Hepatocyte (in vitro differentiated cells): ENCODE measurements at regions not wholly inside any gene's neighbourhood (a gene's known extent, or its start where the extent isn't known, plus 50 kb on each side); places are given as distances from the start of the nearest gene placed in this dataset.

Experiments
- DNase-seq: peaks from one replicate; pipeline ENCODE4 v3.0.0-alpha.2; 2016; ENCODE audit warnings: low spot score
- H2AFZ ChIP-seq: fragments of 200-600 bp; sonication (generic); 2 replicates; pipeline ENCODE4 v1.6.0; 2016; ENCODE audit warnings: antibody characterized with exemption, mild to moderate bottlenecking
- H3K27ac ChIP-seq: fragments of 200-600 bp; sonication (generic); 2 replicates; pipeline ENCODE4 v1.5.1; 2016; ENCODE audit warnings: mild to moderate bottlenecking
- H3K27me3 ChIP-seq: fragments of 200-600 bp; sonication (generic); 2 replicates; pipeline ENCODE4 v1.6.1; 2016
- H3K36me3 ChIP-seq: fragments of 200-600 bp; sonication (generic); replicated peaks from 2 replicates; pipeline ENCODE4 v1.5.1; 2016; ENCODE audit warnings: low read depth; ENCODE audit not compliant: insufficient read depth
- H3K4me1 ChIP-seq: fragments of 200-600 bp; sonication (generic); 2 replicates; pipeline ENCODE4 v1.5.1; 2016; ENCODE audit warnings: mild to moderate bottlenecking, moderate library complexity; ENCODE audit not compliant: insufficient read depth
- H3K4me2 ChIP-seq: fragments of 200-600 bp; sonication (generic); 2 replicates; pipeline ENCODE4 v1.6.0; 2016
- H3K4me3 ChIP-seq: fragments of 200-600 bp; sonication (generic); 2 replicates; pipeline ENCODE4 v1.5.1; 2016; ENCODE audit warnings: mild to moderate bottlenecking
- H3K79me2 ChIP-seq: fragments of 200-600 bp; sonication (generic); 2 replicates; pipeline ENCODE4 v1.6.0; 2017; ENCODE audit warnings: mild to moderate bottlenecking
- H3K9me2 ChIP-seq: fragments of 200-600 bp; sonication (generic); replicated peaks from 2 replicates; pipeline ENCODE4 v1.6.0; 2017; ENCODE audit warnings: mild to moderate bottlenecking; ENCODE audit not compliant: insufficient read depth
- H3K9me3 ChIP-seq: fragments of 200-600 bp; sonication (generic); 2 replicates; pipeline ENCODE4 v1.5.1; 2016; ENCODE audit warnings: low read depth, mild to moderate bottlenecking
- H4K20me1 ChIP-seq: fragments of 200-600 bp; sonication (generic); 2 replicates; pipeline ENCODE4 v1.6.0; 2016; ENCODE audit warnings: mild to moderate bottlenecking; ENCODE audit not compliant: insufficient read depth, poor library complexity, severe bottlenecking
- EZH2 ChIP-seq: fragments of 200-600 bp; sonication (generic); IDR thresholded peaks from 2 replicates; pipeline ENCODE4 v1.6.1; 2016; ENCODE audit warnings: antibody characterized with exemption, mild to moderate bottlenecking, borderline replicate concordance
- EZH2phosphoT487 ChIP-seq: fragments of 200-600 bp; sonication (generic); IDR thresholded peaks from one replicate; pipeline ENCODE4 v1.6.1; 2018; ENCODE audit warnings: antibody characterized with exemption, mild to moderate bottlenecking, low read depth, moderate library complexity; ENCODE audit not compliant: unreplicated experiment, severe bottlenecking
- WGBS: methylation state at CpG from one replicate; pipeline ENCODE4 v1.1.6; 2016; ENCODE audit warnings: low lambda C conversion rate; ENCODE audit errors: missing lambda C conversion rate; 5-methylcytosine and 5-hydroxymethylcytosine counted together
- TF ChIP-seq, protein P1 (sequence below): fragments of 200-600 bp; sonication (generic); IDR thresholded peaks from 2 replicates; pipeline ENCODE4 v1.5.1; 2016; ENCODE audit warnings: antibody characterized with exemption, mild to moderate bottlenecking; ENCODE audit not compliant: poor library complexity

DNA sequence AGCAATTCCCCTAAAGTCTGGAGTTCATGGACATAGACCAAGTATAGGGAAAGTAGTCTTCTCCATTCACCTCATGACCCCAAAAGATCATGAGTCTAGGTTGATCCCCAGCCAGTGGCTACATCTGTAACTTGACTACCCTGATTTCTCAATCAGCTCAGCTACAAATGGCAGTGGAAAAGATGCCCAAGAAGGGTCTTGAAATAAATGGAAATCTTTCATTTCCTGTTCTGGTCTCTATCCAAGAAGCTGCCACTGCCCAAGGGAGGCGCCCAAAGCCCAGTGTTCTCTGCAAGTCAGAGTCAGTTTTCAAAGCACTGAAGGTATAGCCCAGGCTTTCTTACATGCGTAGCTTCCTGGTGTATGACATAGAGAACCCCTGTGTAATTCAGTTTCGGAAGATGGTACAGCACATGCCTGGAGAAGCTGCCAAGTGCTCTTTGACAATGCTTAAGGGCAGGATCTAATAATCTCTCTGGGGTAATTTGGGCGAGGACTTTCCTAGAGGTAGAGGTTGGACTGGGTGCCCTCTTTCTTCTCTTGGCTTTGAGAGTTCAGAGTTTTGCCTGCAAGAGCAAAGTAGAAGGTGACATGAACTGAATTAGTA is 101.1 kb downstream of the ADAMTS15 start:
- peaks cover 8% of the 10 kb centered on the region for H3K4me1 ChIP-seq
- 93% methylated on average over 4 of the region's 4 CpGs for WGBS

DNA sequence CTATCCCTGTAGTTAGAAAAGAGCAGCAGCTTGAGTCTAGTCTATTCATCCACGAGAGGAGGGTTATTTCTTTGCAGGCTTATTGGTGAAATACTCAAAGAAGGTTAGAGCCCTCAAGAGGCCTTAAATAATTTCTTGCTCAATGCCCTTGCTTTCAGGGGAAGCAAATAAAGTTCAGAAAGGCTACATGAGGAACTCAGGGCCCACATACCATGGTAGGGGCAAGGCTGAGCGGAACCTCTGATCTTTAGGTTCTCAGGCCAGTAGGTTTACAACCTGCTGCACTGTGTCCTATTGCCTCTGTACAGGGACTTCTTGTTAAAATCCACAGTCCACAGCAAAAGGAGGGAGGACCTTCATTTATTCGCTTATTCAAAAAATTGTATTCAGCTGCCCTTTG is 101.7 kb downstream of the ADAMTS15 start:
- Histone ChIP-seq H2AFZ (no peak overlapping the region), H3K79me2 (no peaks in the 10 kb centered on the region), H3K9me3 (no peaks in the 10 kb centered on the region), H3K27me3 (no peaks in the 10 kb centered on the region), H3K4me2 (no peak overlapping the region), H3K9me2 (no peaks in the 10 kb centered on the region), H3K27ac (no peak overlapping the region), H3K36me3 (no peaks in the 10 kb centered on the region), H4K20me1 (no peaks in the 10 kb centered on the region), H3K4me1 (peaks cover 8% of the 10 kb centered on the region), H3K4me3 (no peak overlapping the region)
- TF ChIP-seq EZH2 = no peak
- TF ChIP-seq EZH2phosphoT487 = no peak
- TF ChIP-seq, protein P1, sequence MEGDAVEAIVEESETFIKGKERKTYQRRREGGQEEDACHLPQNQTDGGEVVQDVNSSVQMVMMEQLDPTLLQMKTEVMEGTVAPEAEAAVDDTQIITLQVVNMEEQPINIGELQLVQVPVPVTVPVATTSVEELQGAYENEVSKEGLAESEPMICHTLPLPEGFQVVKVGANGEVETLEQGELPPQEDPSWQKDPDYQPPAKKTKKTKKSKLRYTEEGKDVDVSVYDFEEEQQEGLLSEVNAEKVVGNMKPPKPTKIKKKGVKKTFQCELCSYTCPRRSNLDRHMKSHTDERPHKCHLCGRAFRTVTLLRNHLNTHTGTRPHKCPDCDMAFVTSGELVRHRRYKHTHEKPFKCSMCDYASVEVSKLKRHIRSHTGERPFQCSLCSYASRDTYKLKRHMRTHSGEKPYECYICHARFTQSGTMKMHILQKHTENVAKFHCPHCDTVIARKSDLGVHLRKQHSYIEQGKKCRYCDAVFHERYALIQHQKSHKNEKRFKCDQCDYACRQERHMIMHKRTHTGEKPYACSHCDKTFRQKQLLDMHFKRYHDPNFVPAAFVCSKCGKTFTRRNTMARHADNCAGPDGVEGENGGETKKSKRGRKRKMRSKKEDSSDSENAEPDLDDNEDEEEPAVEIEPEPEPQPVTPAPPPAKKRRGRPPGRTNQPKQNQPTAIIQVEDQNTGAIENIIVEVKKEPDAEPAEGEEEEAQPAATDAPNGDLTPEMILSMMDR = no peak
- DNase-seq = no peak
- 95% methylated on average over 3 of the region's 3 CpGs for WGBS

More for the DNA sequence above, 101.1 kb downstream of the ADAMTS15 start:
- H2AFZ ChIP-seq = no peak overlapping the region
- no peaks in the 10 kb centered on the region for H4K20me1 ChIP-seq
- TF ChIP-seq EZH2phosphoT487 (no peak), EZH2 (no peak)
- TF ChIP-seq, protein P1 = no peak
- H3K36me3 ChIP-seq = no peaks in the 10 kb centered on the region
- H3K9me3 ChIP-seq = no peaks in the 10 kb centered on the region
- no peaks in the 10 kb centered on the region for H3K9me2 ChIP-seq
- H3K4me2 ChIP-seq = no peak overlapping the region
- H3K27me3 ChIP-seq = no peaks in the 10 kb centered on the region
- no peak overlapping the region for H3K4me3 ChIP-seq
- no peak overlapping the region for H3K27ac ChIP-seq
- H3K79me2 ChIP-seq = no peaks in the 10 kb centered on the region
- no peak for DNase-seq

DNA sequence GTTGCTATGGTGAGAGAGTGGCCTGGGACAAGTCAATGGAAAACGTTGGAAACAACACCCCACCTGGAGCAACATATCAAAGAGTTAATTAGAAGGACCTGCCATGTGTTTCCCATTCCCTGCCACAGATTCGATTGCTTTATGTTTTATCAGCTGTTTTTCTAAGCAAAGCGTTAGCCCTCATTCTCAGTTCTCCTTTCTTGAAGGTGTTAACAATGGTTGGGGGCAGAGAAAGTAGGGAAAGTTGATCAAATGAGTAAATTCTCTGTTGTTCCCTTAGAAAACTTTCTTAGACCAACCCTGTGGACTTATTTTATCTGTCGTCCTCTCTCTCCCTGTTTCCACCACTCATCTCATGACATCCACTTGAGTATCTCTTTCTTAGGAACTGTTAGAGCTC is 102.5 kb downstream of the ADAMTS15 start:
- H3K79me2 ChIP-seq = no peaks in the 10 kb centered on the region
- DNase-seq = no peak
- no peaks in the 10 kb centered on the region for H3K36me3 ChIP-seq
- H3K4me2 ChIP-seq = no peak overlapping the region
- no peaks in the 10 kb centered on the region for H3K9me2 ChIP-seq
- no peak overlapping the region for H3K4me3 ChIP-seq
- peaks cover 8% of the 10 kb centered on the region for H3K4me1 ChIP-seq
- TF ChIP-seq, protein P1 = no peak
- TF ChIP-seq EZH2 = no peak
- TF ChIP-seq EZH2phosphoT487 = no peak
- no peak overlapping the region for H2AFZ ChIP-seq
- 59% methylated on average over 4 of the region's 4 CpGs for WGBS
- H4K20me1 ChIP-seq = no peaks in the 10 kb centered on the region
- no peak overlapping the region for H3K27ac ChIP-seq
- H3K9me3 ChIP-seq = no peaks in the 10 kb centered on the region
- H3K27me3 ChIP-seq = no peaks in the 10 kb centered on the region
